Glutamatergic neuron (in vitro differentiated cells): ENCODE measurements at regions not wholly inside any gene's neighbourhood (a gene's known extent, or its start where the extent isn't known, plus 50 kb on each side); places are given as distances from the start of the nearest gene placed in this dataset.

Source experiments
- DNase-seq: peaks from one replicate; pipeline ENCODE4 v3.0.0; 2022
- H3K27ac Mint-ChIP-seq: one replicate; pipeline ENCODE4 v1.8.0; 2020; ENCODE audit warnings: mild to moderate bottlenecking, mixed read lengths, inconsistent platforms; ENCODE audit not compliant: unreplicated experiment
- H3K27me3 Mint-ChIP-seq: one replicate; pipeline ENCODE4 v1.8.0; 2020; ENCODE audit warnings: mild to moderate bottlenecking, moderate library complexity, mixed read lengths, inconsistent platforms; ENCODE audit not compliant: unreplicated experiment
- H3K36me3 Mint-ChIP-seq: one replicate; pipeline ENCODE4 v1.8.0; 2020; ENCODE audit warnings: mild to moderate bottlenecking, mixed read lengths, inconsistent platforms; ENCODE audit not compliant: unreplicated experiment
- H3K4me1 Mint-ChIP-seq: one replicate; pipeline ENCODE4 v1.8.0; 2020; ENCODE audit warnings: mild to moderate bottlenecking, low read depth, mixed read lengths, inconsistent platforms; ENCODE audit not compliant: unreplicated experiment
- H3K4me3 Mint-ChIP-seq: one replicate; pipeline ENCODE4 v1.8.0; 2020; ENCODE audit warnings: mild to moderate bottlenecking, mixed read lengths, inconsistent platforms; ENCODE audit not compliant: unreplicated experiment
- H3K9me3 Mint-ChIP-seq: one replicate; pipeline ENCODE4 v1.8.0; 2020; ENCODE audit warnings: mild to moderate bottlenecking, moderate library complexity, mixed read lengths, inconsistent platforms; ENCODE audit not compliant: unreplicated experiment
- CTCF ChIP-seq: fragments of 200-600 bp; sonication (generic); IDR thresholded peaks from one replicate; pipeline ENCODE4 v1.5.0; 2021; ENCODE audit not compliant: partially characterized antibody, unreplicated experiment

- DNase-seq, result no peak
- Mint-ChIP-seq H3K27me3 (no peaks in the 10 kb centered on the region), H3K36me3 (peaks cover 13% of the 10 kb centered on the region), H3K27ac (no peak overlapping the region), H3K9me3 (peaks cover 1% of the 10 kb centered on the region), H3K4me1 (peaks cover 4% of the 10 kb centered on the region), H3K4me3 (no peak overlapping the region)
- TF ChIP-seq CTCF, result no peak
These were observed 912.6 kb downstream of the NTRK3 start for GRCh38 chr15:87343966-87344365.

DNA sequence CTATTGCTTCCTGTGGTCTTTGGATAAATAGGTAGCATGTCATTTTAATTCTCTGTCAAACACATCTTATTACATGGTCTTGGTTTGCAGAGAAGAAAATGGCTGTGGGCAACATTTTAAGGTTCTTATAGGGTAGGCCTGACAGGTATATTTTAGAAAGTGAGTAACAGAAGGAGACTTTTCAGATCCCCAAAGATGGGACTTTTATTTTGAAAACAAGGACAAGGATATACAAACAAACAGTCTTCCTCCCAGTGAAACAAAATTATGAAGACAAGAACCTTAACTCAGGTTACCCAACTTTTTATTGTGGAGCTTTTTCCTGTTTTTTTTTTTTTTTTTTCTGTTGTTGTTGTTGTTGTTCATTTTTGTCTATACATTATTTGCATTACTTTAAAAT is 916.2 kb downstream of the NTRK3 start:
- no peak overlapping the region for H3K4me3 Mint-ChIP-seq

DNA sequence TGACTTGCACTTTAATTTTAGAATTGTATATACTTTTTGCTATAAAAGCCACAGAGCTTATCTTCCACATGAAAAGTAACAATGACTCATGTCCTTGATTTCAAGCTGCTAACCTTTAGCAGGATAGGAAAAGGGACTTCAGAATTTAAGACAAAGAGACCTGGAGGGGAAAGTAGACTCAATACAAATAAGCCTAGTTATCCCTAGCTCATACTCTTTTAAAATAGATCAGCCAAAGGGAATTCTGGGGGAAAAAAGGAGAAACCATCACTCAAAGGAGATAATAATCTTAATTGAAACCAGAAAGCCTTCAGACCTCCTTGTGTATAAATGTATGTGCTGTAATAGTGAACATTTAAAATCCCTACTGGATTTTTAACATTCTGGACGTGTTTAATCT is 930.3 kb downstream of the NTRK3 start:
- Mint-ChIP-seq H3K27me3 (peaks cover 1% of the 10 kb centered on the region), H3K4me1 (no peaks in the 10 kb centered on the region), H3K36me3 (no peaks in the 10 kb centered on the region), H3K4me3 (no peak overlapping the region), H3K27ac (no peak overlapping the region), H3K9me3 (no peaks in the 10 kb centered on the region)
- no peak for DNase-seq
- no peak for TF ChIP-seq CTCF

More for the DNA sequence above, 916.2 kb downstream of the NTRK3 start:
- Mint-ChIP-seq H3K9me3 (no peaks in the 10 kb centered on the region), H3K4me1 (no peaks in the 10 kb centered on the region), H3K27ac (no peak overlapping the region), H3K27me3 (no peaks in the 10 kb centered on the region), H3K36me3 (peaks cover 2% of the 10 kb centered on the region)
- TF ChIP-seq CTCF, result no peak
- no peak for DNase-seq

- no peaks in the 10 kb centered on the region for H3K27me3 Mint-ChIP-seq
- H3K4me3 Mint-ChIP-seq, result no peak overlapping the region
- H3K36me3 Mint-ChIP-seq, result no peaks in the 10 kb centered on the region
- no peak overlapping the region for H3K27ac Mint-ChIP-seq
- no peak for DNase-seq
- H3K9me3 Mint-ChIP-seq, result no peaks in the 10 kb centered on the region
- H3K4me1 Mint-ChIP-seq, result no peaks in the 10 kb centered on the region
- TF ChIP-seq CTCF, result no peak
These were observed 933.7 kb downstream of the NTRK3 start for GRCh38 chr15:87322870-87323269.

DNA sequence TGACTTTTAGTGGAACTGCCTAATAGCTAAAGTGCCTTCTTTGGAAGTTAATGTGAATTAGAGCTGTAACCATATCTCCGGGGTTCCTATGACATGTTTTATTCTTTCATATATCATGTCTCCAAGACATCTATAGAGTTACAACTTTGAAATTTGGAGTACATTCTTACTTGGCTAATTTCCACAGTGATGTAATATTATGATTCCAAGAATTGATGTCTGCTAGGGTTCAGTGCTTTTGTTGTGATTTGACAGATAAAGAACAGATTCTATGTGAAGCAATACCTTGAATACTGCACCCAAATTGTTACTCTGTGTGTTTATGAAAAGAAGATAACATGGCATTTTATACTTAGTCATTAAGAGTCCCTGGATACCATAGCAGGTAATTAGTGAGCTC is 934.3 kb downstream of the NTRK3 start:
- H3K27me3 Mint-ChIP-seq, result no peaks in the 10 kb centered on the region
- no peak for TF ChIP-seq CTCF
- DNase-seq, result no peak
- no peaks in the 10 kb centered on the region for H3K4me1 Mint-ChIP-seq
- H3K27ac Mint-ChIP-seq, result no peak overlapping the region
- no peaks in the 10 kb centered on the region for H3K36me3 Mint-ChIP-seq
- no peaks in the 10 kb centered on the region for H3K9me3 Mint-ChIP-seq
- H3K4me3 Mint-ChIP-seq, result no peak overlapping the region
